CD4-positive, alpha-beta T cell treated with Interleukin-1 beta for 1 hour (primary cell): ENCODE measurements at regions not wholly inside any gene's neighbourhood (a gene's known extent, or its start where the extent isn't known, plus 50 kb on each side); places are given as distances from the start of the nearest gene placed in this dataset.

Experiments
- DNase-seq, 2 donors: peaks; one replicate each; pipeline ENCODE4 v3.0.0-alpha.2; 2020 to 2022

GRCh38 chr5:68759593-68759992 lies 334.2 kb upstream of the SLC30A5 start:
- DNase-seq, result no peak

GRCh38 chr5:68762201-68762600 lies 331.6 kb upstream of the SLC30A5 start:
- no peak for DNase-seq

- DNase-seq, result no peak
These were observed 326.8 kb upstream of the SLC30A5 start for GRCh38 chr5:68766952-68767464.

- DNase-seq, result no peak
These were observed 323.3 kb upstream of the SLC30A5 start for GRCh38 chr5:68770551-68770950.

- no peak for DNase-seq
These were observed 322.6 kb upstream of the SLC30A5 start for GRCh38 chr5:68771221-68771620.

GRCh38 chr5:68771732-68772131 lies 322.1 kb upstream of the SLC30A5 start:
- DNase-seq, result no peak

GRCh38 chr5:68776381-68776780 lies 317.4 kb upstream of the SLC30A5 start:
- no peak for DNase-seq

- no peak for DNase-seq
These were observed 316.7 kb upstream of the SLC30A5 start for GRCh38 chr5:68777135-68777534.

GRCh38 chr5:68778484-68778883 lies 315.3 kb upstream of the SLC30A5 start:
- no peak for DNase-seq

GRCh38 chr5:68780299-68780955 lies 313.4 kb upstream of the SLC30A5 start:
- DNase-seq, result no peak

GRCh38 chr5:68793074-68793473 lies 300.7 kb upstream of the SLC30A5 start:
- DNase-seq, result no peak

GRCh38 chr5:68793993-68794392 lies 299.8 kb upstream of the SLC30A5 start:
- no peak for DNase-seq

GRCh38 chr5:68795190-68795589 lies 298.6 kb upstream of the SLC30A5 start:
- DNase-seq, result no peak

GRCh38 chr5:68798877-68799843 lies 294.7 kb upstream of the SLC30A5 start:
- DNase-seq, result no peak

- no peak for DNase-seq
These were observed 291.4 kb upstream of the SLC30A5 start for GRCh38 chr5:68802430-68802829.

GRCh38 chr5:68803881-68804319 lies 289.9 kb upstream of the SLC30A5 start:
- DNase-seq, result no peak

GRCh38 chr5:68804343-68804742 lies 289.5 kb upstream of the SLC30A5 start:
- no peak for DNase-seq

- no peak for DNase-seq
These were observed 288.4 kb upstream of the SLC30A5 start for GRCh38 chr5:68805444-68805843.

- DNase-seq, result no peak
These were observed 276.2 kb upstream of the SLC30A5 start for GRCh38 chr5:68817632-68818031.

GRCh38 chr5:68818057-68818695 lies 275.6 kb upstream of the SLC30A5 start:
- DNase-seq, result no peak

GRCh38 chr5:68818870-68819269 lies 274.9 kb upstream of the SLC30A5 start:
- DNase-seq, result no peak

- no peak for DNase-seq
These were observed 272.8 kb upstream of the SLC30A5 start for GRCh38 chr5:68821056-68821455.

GRCh38 chr5:68822796-68823195 lies 271.0 kb upstream of the SLC30A5 start:
- DNase-seq, result no peak
